B cell (primary cell): ENCODE measurements at regions not wholly inside any gene's neighbourhood (a gene's known extent, or its start where the extent isn't known, plus 50 kb on each side); places are given as distances from the start of the nearest gene placed in this dataset.

Experiments
- CTCF ChIP-seq: fragments of 200-600 bp; IDR thresholded peaks from one replicate; pipeline ENCODE4 v1.8.0; 2022; ENCODE audit warnings: antibody characterized with exemption, mild to moderate bottlenecking
- EZH2 ChIP-seq: IDR thresholded peaks from 2 replicates; pipeline ENCODE4 v1.6.1; 2012; ENCODE audit warnings: borderline replicate concordance, low read depth, mild to moderate bottlenecking, moderate library complexity, low read length; ENCODE audit not compliant: insufficient read depth, poor library complexity, severe bottlenecking

GRCh38 chr11:116376054-116376453 is 396.7 kb downstream of the BUD13 start:
- TF ChIP-seq CTCF (no peak), EZH2 (no peak)
